Right lobe of liver (tissue), 6 donors: ENCODE measurements at regions not wholly inside any gene's neighbourhood (a gene's known extent, or its start where the extent isn't known, plus 50 kb on each side); places are given as distances from the start of the nearest gene placed in this dataset.

Experiments used
- ATAC-seq, 4 donors: fragments of 200-7000 bp; cut with Tn5 transposase; one replicate each; pipeline ENCODE4 v1.9.1; 2020; ENCODE audit warnings: mild to moderate bottlenecking in 4 of 4, moderate library complexity in 4 of 4
- DNase-seq, 3 donors: peaks; one replicate each; pipeline ENCODE4 v3.0.0-alpha.2; 2020
- H3K27ac ChIP-seq, 3 donors: fragments of 200-600 bp; one replicate each; pipeline ENCODE4 v1.8.0; 2022
- H3K27me3 ChIP-seq, 2 donors: fragments of 200-600 bp; one replicate each; pipeline ENCODE4 v1.8.0; 2022
- H3K36me3 ChIP-seq, 4 donors: fragments of 200-600 bp; sonication (generic) in 1 of 4; one replicate each; pipeline versions ENCODE4 v1.5.1 to v1.8.0; 2017 to 2022; ENCODE audit warnings: control low read depth in 1 of 4
- H3K4me1 ChIP-seq, 4 donors: fragments of 200-600 bp; sonication (generic) in 1 of 4; one replicate each; pipeline versions ENCODE4 v1.5.1 to v1.8.0; 2017 to 2022; ENCODE audit warnings: control low read depth in 1 of 4
- H3K4me3 ChIP-seq, 3 donors: fragments of 200-600 bp; one replicate each; pipeline ENCODE4 v1.8.0; 2022
- H3K9me3 ChIP-seq, 4 donors: fragments of 200-600 bp; sonication (generic) in 1 of 4; one replicate each; pipeline versions ENCODE4 v1.5.1 to v1.8.0; 2017 to 2022; ENCODE audit warnings: control low read depth in 1 of 4
- POLR2A ChIP-seq: fragments of 450-650 bp; IDR thresholded peaks from one replicate; pipeline ENCODE4 v1.6.1; 2017; ENCODE audit warnings: antibody characterized with exemption, mild to moderate bottlenecking
- WGBS: methylation state at CpG from one replicate; pipeline ENCODE4 v1.1.6; 2018; ENCODE audit warnings: low coverage, low lambda C conversion rate; ENCODE audit not compliant: insufficient coverage; ENCODE audit errors: missing lambda C conversion rate; 5-methylcytosine and 5-hydroxymethylcytosine counted together
- intact Hi-C, 2 donors: fragments of 100-400 bp; cut with DNase I; formaldehyde crosslinking; loops; one replicate each; pipeline versions ENCODE4 v1.11.2 to v1.14.1; 2022
- TF ChIP-seq, protein P1 (sequence below), 4 donors: fragments of 200-600 bp in 3 of 4; fragments of 450-650 bp in 1 of 4; IDR thresholded peaks; one replicate each; pipeline versions ENCODE4 v1.5.1 to v1.8.0; 2016 to 2022; ENCODE audit warnings: antibody characterized with exemption in 4 of 4, mild to moderate bottlenecking in 2 of 4
- donor health status: DM: no; HTN: yes; CAD: no.
- donor health status: DM: no; HTN: no; CAD: no.
- donor health status: DM: no; HTN: no; CAD: no.
- donor health status: DM: no; HTN: yes; CAD: no.
- donor health status: DM: no; HTN: yes; CAD: no.

DNA sequence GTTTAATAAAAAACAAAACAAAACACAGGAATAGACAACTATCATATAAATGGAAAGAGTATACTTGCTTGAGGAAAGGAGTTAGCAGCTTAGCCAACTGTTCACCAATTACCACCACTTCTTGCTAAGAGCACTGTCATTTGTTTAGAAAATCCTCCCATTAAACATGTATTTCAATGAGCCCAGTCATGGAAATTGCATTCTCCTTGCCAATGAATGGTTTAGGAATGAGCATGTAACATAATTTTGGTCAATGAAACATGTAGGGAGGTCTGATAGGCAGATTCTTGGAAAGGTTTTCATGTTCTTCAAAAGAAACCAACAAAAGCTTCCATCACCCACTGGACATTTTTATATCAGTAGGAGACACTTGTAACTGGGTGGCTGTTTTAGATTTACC lies 502.8 kb upstream of the PAPPA start:
- DNase-seq (no peak), ATAC-seq (no peak)
- Histone ChIP-seq H3K4me3 (no peak overlapping the region), H3K27me3 (no peaks in the 10 kb centered on the region), H3K36me3 (no peaks in the 10 kb centered on the region), H3K4me1 (no peaks in the 10 kb centered on the region), H3K27ac (no peak overlapping the region), H3K9me3 (no peaks in the 10 kb centered on the region)
- TF ChIP-seq POLR2A: no peak
- TF ChIP-seq, protein P1, sequence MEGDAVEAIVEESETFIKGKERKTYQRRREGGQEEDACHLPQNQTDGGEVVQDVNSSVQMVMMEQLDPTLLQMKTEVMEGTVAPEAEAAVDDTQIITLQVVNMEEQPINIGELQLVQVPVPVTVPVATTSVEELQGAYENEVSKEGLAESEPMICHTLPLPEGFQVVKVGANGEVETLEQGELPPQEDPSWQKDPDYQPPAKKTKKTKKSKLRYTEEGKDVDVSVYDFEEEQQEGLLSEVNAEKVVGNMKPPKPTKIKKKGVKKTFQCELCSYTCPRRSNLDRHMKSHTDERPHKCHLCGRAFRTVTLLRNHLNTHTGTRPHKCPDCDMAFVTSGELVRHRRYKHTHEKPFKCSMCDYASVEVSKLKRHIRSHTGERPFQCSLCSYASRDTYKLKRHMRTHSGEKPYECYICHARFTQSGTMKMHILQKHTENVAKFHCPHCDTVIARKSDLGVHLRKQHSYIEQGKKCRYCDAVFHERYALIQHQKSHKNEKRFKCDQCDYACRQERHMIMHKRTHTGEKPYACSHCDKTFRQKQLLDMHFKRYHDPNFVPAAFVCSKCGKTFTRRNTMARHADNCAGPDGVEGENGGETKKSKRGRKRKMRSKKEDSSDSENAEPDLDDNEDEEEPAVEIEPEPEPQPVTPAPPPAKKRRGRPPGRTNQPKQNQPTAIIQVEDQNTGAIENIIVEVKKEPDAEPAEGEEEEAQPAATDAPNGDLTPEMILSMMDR (IDR thresholded peaks at IDR 0.05): no peak
- intact Hi-C loops: no loop called here

DNA sequence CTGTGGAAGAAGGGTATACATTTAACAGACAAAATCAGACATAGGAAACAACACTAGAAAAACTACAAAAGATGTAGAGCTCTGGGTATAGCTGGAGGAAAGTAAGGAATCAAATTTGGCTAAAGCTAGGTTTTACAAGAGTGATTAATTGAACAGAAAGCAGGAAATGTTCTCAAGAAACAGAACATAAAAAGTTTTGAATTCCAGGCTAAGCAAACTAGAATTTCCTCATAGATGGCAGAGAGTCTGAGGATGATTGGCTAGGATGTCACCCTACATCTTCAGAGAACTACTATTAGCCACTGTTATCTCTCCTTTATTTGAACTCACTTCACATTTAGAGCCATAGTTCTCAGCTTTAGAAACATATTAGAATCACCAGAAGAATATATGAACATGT lies 502.1 kb upstream of the PAPPA start:
- ATAC-seq: no peak
- no peak overlapping the region for H3K27ac ChIP-seq
- no peak for DNase-seq
- H3K36me3 ChIP-seq: no peaks in the 10 kb centered on the region
- TF ChIP-seq POLR2A: no peak
- TF ChIP-seq, protein P1 (IDR thresholded peaks at IDR 0.05): no peak
- no peak overlapping the region for H3K4me3 ChIP-seq
- intact Hi-C loops: no loop called here
- H3K9me3 ChIP-seq: no peaks in the 10 kb centered on the region
- no peaks in the 10 kb centered on the region for H3K4me1 ChIP-seq
- H3K27me3 ChIP-seq: no peaks in the 10 kb centered on the region

DNA sequence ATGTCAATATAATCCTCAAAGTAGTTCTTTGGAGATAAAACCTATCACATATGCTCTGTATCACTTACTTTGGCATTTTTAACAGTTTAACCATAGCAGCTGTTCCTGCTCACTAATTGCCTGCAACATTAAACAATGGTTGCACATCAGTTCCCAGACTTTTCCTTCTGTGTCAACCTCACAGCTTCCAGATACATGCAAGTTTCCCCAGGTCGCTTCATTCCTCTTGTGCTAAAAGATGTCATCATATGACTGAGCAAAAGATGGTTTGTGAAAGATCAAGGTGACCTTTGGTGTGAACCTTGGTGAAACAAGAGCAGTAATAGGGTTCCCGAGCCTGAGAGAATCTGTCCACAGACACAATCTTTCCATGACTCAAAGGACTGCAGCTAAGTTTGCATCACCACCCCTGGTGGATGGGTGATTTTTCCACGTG lies 500.4 kb upstream of the PAPPA start:
- no peak overlapping the region for H3K27ac ChIP-seq
- no peak for ATAC-seq
- no peak for DNase-seq

DNA sequence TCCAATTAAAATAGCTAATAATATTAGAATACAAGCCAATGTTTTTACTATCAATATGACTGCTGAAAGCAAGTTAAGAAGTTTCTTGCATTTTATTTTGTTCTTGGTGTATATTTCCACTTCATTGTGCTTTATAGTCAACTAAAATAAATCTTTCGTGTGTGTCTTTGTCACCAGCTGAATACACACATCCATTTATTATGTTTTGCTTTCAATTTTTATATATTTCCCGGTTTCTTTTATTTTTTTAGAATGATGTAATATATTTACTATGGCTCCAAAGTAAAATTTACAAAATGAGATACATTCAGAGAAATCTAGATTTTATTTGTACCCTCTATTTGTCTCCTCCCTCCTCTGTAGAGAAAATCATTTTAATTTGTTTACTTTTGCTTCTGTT lies 495.9 kb upstream of the PAPPA start:
- DNase-seq: no peak
- Histone ChIP-seq H3K4me3 (no peak overlapping the region), H3K36me3 (no peaks in the 10 kb centered on the region), H3K27ac (no peak overlapping the region), H3K9me3 (no peaks in the 10 kb centered on the region), H3K27me3 (peaks cover 0 to 6% of the 10 kb centered on the region in 2 donors), H3K4me1 (no peaks in the 10 kb centered on the region)
- TF ChIP-seq, protein P1 (IDR thresholded peaks at IDR 0.05): no peak
- TF ChIP-seq POLR2A: no peak
- intact Hi-C loops: no loop called here
- ATAC-seq: no peak
- 34% methylated on average over 2 of the region's 2 CpGs for WGBS

More for the DNA sequence above, 500.4 kb upstream of the PAPPA start:
- H3K4me1 ChIP-seq: no peaks in the 10 kb centered on the region
- intact Hi-C loops: no loop called here
- H3K36me3 ChIP-seq: no peaks in the 10 kb centered on the region
- H3K27me3 ChIP-seq: no peaks in the 10 kb centered on the region
- 36% methylated on average over 3 of the region's 3 CpGs for WGBS
- no peak overlapping the region for H3K4me3 ChIP-seq
- no peaks in the 10 kb centered on the region for H3K9me3 ChIP-seq
- no peak for TF ChIP-seq POLR2A
- TF ChIP-seq, protein P1 (IDR thresholded peaks at IDR 0.05): no peak

DNA sequence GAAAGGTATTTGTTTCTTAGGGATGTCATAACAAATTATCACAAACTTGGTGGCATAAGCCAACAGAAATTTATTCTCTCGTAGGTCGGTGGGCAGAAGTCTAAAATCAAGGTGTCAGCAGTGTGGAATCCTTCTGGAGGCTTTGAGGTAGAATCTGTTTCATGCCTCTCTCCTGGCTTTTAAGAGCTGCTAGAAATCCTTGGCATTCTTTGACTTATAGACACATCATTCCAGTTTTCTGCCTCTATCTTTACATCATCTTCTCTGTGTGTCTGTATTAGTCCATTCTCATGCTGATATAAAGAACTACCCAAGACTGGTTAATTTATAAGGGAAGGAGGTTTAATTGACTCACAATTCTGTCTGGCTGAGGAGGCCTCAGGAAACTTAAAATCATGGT lies 488.1 kb upstream of the PAPPA start:
- H3K27ac ChIP-seq: no peak overlapping the region
- no peaks in the 10 kb centered on the region for H3K27me3 ChIP-seq
- H3K36me3 ChIP-seq: no peaks in the 10 kb centered on the region
- DNase-seq: no peak
- no peak for TF ChIP-seq POLR2A
- TF ChIP-seq, protein P1 (IDR thresholded peaks at IDR 0.05): no peak
- intact Hi-C loops: no loop called here
- no peaks in the 10 kb centered on the region for H3K4me1 ChIP-seq
- WGBS: 72% methylated on average over 2 of the region's 2 CpGs
- H3K9me3 ChIP-seq: no peaks in the 10 kb centered on the region
- no peak overlapping the region for H3K4me3 ChIP-seq
- no peak for ATAC-seq
